D721Med (cell line): ENCODE measurements at regions not wholly inside any gene's neighbourhood (a gene's known extent, or its start where the extent isn't known, plus 50 kb on each side); places are given as distances from the start of the nearest gene placed in this dataset.

Experiments used
- DNase-seq: peaks from one replicate; pipeline ENCODE4 v3.0.0; 2011; ENCODE audit warnings: low spot score; ENCODE audit not compliant: insufficient read length
- FAIRE-seq: peaks from 2 replicates; lab custom pipeline; 2011; peaks lifted over from hg19 to GRCh38; lab: Jason Lieb, UNC
- TF ChIP-seq, protein P1 (sequence below): IDR thresholded peaks from 2 replicates; pipeline ENCODE4 v1.5.1; 2012; ENCODE audit warnings: mild to moderate bottlenecking, control low read depth; ENCODE audit not compliant: insufficient read depth; ENCODE audit errors: missing control alignments

GRCh38 chr10:128570319-128570995 lies 444.2 kb upstream of the MKI67 start:
- TF ChIP-seq, protein P1, sequence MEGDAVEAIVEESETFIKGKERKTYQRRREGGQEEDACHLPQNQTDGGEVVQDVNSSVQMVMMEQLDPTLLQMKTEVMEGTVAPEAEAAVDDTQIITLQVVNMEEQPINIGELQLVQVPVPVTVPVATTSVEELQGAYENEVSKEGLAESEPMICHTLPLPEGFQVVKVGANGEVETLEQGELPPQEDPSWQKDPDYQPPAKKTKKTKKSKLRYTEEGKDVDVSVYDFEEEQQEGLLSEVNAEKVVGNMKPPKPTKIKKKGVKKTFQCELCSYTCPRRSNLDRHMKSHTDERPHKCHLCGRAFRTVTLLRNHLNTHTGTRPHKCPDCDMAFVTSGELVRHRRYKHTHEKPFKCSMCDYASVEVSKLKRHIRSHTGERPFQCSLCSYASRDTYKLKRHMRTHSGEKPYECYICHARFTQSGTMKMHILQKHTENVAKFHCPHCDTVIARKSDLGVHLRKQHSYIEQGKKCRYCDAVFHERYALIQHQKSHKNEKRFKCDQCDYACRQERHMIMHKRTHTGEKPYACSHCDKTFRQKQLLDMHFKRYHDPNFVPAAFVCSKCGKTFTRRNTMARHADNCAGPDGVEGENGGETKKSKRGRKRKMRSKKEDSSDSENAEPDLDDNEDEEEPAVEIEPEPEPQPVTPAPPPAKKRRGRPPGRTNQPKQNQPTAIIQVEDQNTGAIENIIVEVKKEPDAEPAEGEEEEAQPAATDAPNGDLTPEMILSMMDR, result no peak
- no peak for DNase-seq
- FAIRE-seq, result no peak

- DNase-seq (no peak), FAIRE-seq (no peak)
Observed at GRCh38 chr10:128571071-128571470, 444.8 kb upstream of the MKI67 start.

DNA sequence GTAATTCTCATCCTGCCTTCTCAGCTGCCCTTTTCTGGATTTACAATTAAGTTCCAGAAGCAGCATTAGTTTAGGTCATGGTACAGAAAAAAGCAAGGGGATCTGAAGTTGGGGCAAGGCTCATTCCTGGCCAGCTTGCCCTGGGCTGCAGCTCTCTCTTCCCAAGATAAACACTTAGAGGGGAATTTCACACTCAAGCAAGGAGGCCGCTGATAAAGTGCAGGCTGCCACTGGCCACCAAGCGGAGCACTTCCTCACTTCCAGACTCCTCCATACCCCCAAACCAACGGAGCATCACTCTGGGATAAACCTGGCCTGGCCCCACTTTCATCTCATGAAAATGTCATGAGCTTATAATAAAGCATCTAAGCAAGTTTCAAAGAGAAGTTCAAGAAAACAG lies 445.5 kb upstream of the MKI67 start:
- TF ChIP-seq, protein P1, result no peak
- FAIRE-seq (no peak), DNase-seq (no peak)

More at GRCh38 chr10:128571071-128571470, 444.8 kb upstream of the MKI67 start:
- TF ChIP-seq, protein P1, result no peak

DNA sequence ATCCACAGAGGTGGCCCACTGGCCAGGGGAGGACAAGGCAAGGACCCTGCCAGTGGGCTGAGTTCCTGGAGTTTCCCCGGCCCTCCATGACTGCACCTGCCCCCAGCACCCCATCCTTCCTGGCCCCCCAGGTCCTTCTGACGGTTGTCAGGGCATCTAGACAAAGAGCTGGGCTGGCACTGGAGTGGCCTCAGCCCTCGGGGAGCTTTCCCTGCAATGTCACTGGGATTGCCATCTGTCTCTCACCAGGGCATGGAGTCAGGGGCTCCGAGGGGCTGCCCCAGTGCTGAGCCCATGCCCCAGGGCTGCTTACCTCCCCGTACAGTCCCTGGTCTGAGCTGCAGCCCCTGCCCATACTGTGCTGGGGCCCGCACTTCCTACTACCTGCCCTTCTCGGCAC lies 446.5 kb upstream of the MKI67 start:
- TF ChIP-seq, protein P1, result no peak
- FAIRE-seq (no peak), DNase-seq (no peak)

- no peak for DNase-seq
- no peak for FAIRE-seq
- TF ChIP-seq, protein P1, result no peak
Observed at GRCh38 chr10:128573281-128573845, 447.1 kb upstream of the MKI67 start.

GRCh38 chr10:128573986-128574385 lies 447.8 kb upstream of the MKI67 start:
- TF ChIP-seq, protein P1, result no peak
- no peak for FAIRE-seq
- DNase-seq, result no peak

DNA sequence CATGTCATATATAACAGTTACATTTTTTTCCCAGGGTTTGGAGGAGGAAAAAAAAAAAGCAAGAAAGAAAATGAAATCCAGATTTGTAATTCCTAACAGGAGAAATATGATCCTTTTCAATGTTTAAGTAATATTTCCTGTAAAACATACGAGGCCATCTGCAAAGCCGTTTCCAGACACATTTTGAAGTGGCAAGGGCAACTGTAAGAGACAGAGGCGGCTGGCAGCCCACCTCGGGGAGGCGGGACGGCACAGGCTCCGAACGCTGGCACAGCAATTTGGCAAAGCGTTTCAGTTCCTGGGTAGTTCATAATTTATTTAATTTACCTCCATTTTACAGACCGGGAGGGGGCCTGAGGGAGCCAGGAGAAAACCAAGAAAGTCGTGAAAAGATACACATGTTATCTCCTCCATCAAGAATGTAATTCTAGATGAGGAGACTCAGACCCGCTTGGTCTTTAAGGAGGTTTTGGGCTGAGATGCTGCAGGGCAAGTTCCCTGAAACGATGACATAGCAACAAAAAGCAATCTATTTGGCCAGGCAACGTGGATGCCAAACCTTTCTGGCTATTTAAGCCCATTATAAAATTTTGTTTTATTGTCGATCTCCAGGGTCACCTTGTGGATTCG lies 448.5 kb upstream of the MKI67 start:
- TF ChIP-seq, protein P1, result no peak

More for the DNA sequence above, 448.5 kb upstream of the MKI67 start:
- DNase-seq (no peak), FAIRE-seq (no peak)
